ENCODE measurements at regions not wholly inside any gene's neighbourhood (a gene's known extent, or its start where the extent isn't known, plus 50 kb on each side); places are given as distances from the start of the nearest gene placed in this dataset.

- Histone ChIP-seq H3K27me3 (no peaks in the 10 kb centered on the region), H3K36me3 (no peaks in the 10 kb centered on the region), H3K4me3 (no peak overlapping the region), H3K27ac (no peak overlapping the region), H3K4me1 (no peaks in the 10 kb centered on the region), H3K9me3 (no peaks in the 10 kb centered on the region)
- intact Hi-C loops (cut with DNase I; ENCODE audit: low total_unique reads), result no loop called here
- no peak for TF ChIP-seq CTCF (IDR thresholded peaks at IDR 0.05)
- no peak for DNase-seq
Measured at GRCh38 chr6:91305755-91306154, 718.9 kb upstream of the MAP3K7 start.

GRCh38 chr6:91304521-91304920 lies 717.6 kb upstream of the MAP3K7 start:
- Histone ChIP-seq H3K4me3 (no peak overlapping the region), H3K36me3 (no peaks in the 10 kb centered on the region), H3K27me3 (no peaks in the 10 kb centered on the region), H3K27ac (no peak overlapping the region), H3K4me1 (no peaks in the 10 kb centered on the region), H3K9me3 (no peaks in the 10 kb centered on the region)
- DNase-seq, result no peak
- no peak for TF ChIP-seq CTCF (IDR thresholded peaks at IDR 0.05)
- intact Hi-C loops (cut with DNase I; ENCODE audit: low total_unique reads), result no loop called here

GRCh38 chr6:91303326-91303725 lies 716.5 kb upstream of the MAP3K7 start:
- intact Hi-C loops (cut with DNase I; ENCODE audit: low total_unique reads), result no loop called here
- no peak for DNase-seq
- no peak overlapping the region for H3K27ac ChIP-seq
- no peaks in the 10 kb centered on the region for H3K27me3 ChIP-seq
- no peaks in the 10 kb centered on the region for H3K36me3 ChIP-seq
- H3K4me3 ChIP-seq, result no peak overlapping the region
- TF ChIP-seq CTCF (IDR thresholded peaks at IDR 0.05), result no peak
- H3K9me3 ChIP-seq, result no peaks in the 10 kb centered on the region
- no peaks in the 10 kb centered on the region for H3K4me1 ChIP-seq

- TF ChIP-seq CTCF (IDR thresholded peaks at IDR 0.05), result no peak
- DNase-seq, result no peak
Measured at GRCh38 chr6:91299544-91300491, 712.9 kb upstream of the MAP3K7 start.

DNA sequence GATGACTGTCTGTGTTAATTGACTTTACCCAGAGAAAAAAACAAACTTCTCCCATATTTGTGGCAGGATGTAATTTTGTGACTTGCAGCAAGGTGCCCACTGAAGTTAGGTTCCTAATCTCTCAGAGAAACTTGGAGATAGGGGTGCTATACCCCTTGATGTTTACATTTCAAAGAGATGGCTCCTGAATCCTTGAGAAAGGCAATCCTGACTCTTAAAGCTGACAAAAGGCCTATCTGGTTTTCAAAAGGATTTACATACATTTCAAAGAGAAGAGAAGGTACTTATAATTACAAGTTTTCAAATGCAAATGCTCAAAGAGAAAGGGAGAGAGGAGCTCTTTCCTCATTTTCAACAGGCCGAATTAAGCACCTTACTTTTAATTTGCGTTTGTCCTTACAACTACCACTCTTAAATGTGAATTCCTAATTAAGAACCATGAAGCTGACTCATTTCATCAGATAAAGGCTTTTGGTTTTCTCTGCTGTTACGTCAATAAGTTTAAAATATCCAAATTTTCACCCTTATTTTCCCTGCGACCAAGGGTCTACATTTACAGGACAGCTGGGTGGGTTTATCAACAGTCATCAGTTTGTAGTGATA lies 711.8 kb upstream of the MAP3K7 start:
- no peak for DNase-seq
- H3K9me3 ChIP-seq, result peaks cover 0 to 4% (median 0%) of the 10 kb centered on the region in 3 donors
- no peak overlapping the region for H3K27ac ChIP-seq
- no peak overlapping the region for H3K4me3 ChIP-seq
- intact Hi-C loops (cut with DNase I; ENCODE audit: low total_unique reads), result no loop called here
- H3K4me1 ChIP-seq, result no peaks in the 10 kb centered on the region
- no peaks in the 10 kb centered on the region for H3K27me3 ChIP-seq
- no peaks in the 10 kb centered on the region for H3K36me3 ChIP-seq
- no peak for TF ChIP-seq CTCF (IDR thresholded peaks at IDR 0.05)

More at GRCh38 chr6:91299544-91300491, 712.9 kb upstream of the MAP3K7 start:
- Histone ChIP-seq H3K9me3 (peaks cover 0 to 4% (median 0%) of the 10 kb centered on the region in 3 donors), H3K4me3 (no peak overlapping the region), H3K27ac (no peak overlapping the region), H3K36me3 (no peaks in the 10 kb centered on the region), H3K27me3 (no peaks in the 10 kb centered on the region), H3K4me1 (no peaks in the 10 kb centered on the region)
- intact Hi-C loops (cut with DNase I; ENCODE audit: low total_unique reads), result no loop called here
